ENCODE measurements at regions not wholly inside any gene's neighbourhood (a gene's known extent, or its start where the extent isn't known, plus 50 kb on each side); places are given as distances from the start of the nearest gene placed in this dataset.

- TF ChIP-seq, protein P1, sequence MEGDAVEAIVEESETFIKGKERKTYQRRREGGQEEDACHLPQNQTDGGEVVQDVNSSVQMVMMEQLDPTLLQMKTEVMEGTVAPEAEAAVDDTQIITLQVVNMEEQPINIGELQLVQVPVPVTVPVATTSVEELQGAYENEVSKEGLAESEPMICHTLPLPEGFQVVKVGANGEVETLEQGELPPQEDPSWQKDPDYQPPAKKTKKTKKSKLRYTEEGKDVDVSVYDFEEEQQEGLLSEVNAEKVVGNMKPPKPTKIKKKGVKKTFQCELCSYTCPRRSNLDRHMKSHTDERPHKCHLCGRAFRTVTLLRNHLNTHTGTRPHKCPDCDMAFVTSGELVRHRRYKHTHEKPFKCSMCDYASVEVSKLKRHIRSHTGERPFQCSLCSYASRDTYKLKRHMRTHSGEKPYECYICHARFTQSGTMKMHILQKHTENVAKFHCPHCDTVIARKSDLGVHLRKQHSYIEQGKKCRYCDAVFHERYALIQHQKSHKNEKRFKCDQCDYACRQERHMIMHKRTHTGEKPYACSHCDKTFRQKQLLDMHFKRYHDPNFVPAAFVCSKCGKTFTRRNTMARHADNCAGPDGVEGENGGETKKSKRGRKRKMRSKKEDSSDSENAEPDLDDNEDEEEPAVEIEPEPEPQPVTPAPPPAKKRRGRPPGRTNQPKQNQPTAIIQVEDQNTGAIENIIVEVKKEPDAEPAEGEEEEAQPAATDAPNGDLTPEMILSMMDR (IDR thresholded peaks at IDR 0.05 in 8 of 11, conservative IDR thresholded peaks at IDR 0.05 in 3 of 11): no peak
- TF ChIP-seq POLR2A (IDR thresholded peaks at IDR 0.05) (no peak), POLR2AphosphoS5 (IDR thresholded peaks at IDR 0.05) (no peak)
These were observed 233.0 kb upstream of the KLF12 start for GRCh38 chr13:74367193-74367592.

All from spleen (tissue), 7 donors.